Esophagus muscularis mucosa (tissue), 4 donors: ENCODE measurements at regions not wholly inside any gene's neighbourhood (a gene's known extent, or its start where the extent isn't known, plus 50 kb on each side); places are given as distances from the start of the nearest gene placed in this dataset.
"Not testable (repeated sequence)": the region's sequence is repeated elsewhere in the genome, so short reads cannot be mapped to it uniquely, and the experiment has no call there.

Experiments used
- DNase-seq: peaks from one replicate; pipeline ENCODE4 v3.0.0-alpha.2; 2017; ENCODE audit errors: extremely low spot score
- H3K27ac ChIP-seq, 4 donors: fragments of 200-600 bp; sonication (generic); replicated peaks in 1 of 4; 1 replicate in 3 of 4; 2 replicates in 1 of 4; pipeline ENCODE4 v1.5.1; 2016 to 2019; ENCODE audit warnings: mild to moderate bottlenecking in 1 of 4
- H3K27me3 ChIP-seq, 4 donors: fragments of 200-600 bp; sonication (generic); one replicate each; pipeline versions ENCODE4 v1.5.1 to v1.6.0; 2016 to 2019
- H3K36me3 ChIP-seq, 4 donors: fragments of 200-600 bp; sonication (generic); one replicate each; pipeline ENCODE4 v1.5.1; 2016 to 2019
- H3K4me1 ChIP-seq, 4 donors: fragments of 200-600 bp; sonication (generic); one replicate each; pipeline ENCODE4 v1.5.1; 2016 to 2019
- H3K4me3 ChIP-seq, 4 donors: fragments of 200-600 bp; sonication (generic); 1 replicate in 2 of 4; 2 replicates in 2 of 4; pipeline ENCODE4 v1.5.1; 2016 to 2019; ENCODE audit warnings: mild to moderate bottlenecking in 4 of 4, moderate library complexity in 1 of 4
- H3K9me3 ChIP-seq, 4 donors: fragments of 200-600 bp; sonication (generic); 1 replicate in 3 of 4; 2 replicates in 1 of 4; pipeline ENCODE4 v1.5.1; 2016 to 2019
- CTCF ChIP-seq, 3 experiments: fragments of 200-600 bp in 2 of 3; fragments of 450-650 bp in 1 of 3; sonication (generic) in 2 of 3; IDR thresholded peaks; one replicate each; pipeline ENCODE4 v1.5.1; 2017 to 2019; ENCODE audit warnings: antibody characterized with exemption in 3 of 3, mild to moderate bottlenecking in 2 of 3, moderate library complexity in 1 of 3
- EP300 ChIP-seq: sonication (generic); formaldehyde crosslinking; IDR thresholded peaks from one replicate; pipeline ENCODE4 v1.6.1; 2017; ENCODE audit warnings: antibody characterized with exemption
- POLR2A ChIP-seq: fragments of 450-650 bp; IDR thresholded peaks from one replicate; pipeline ENCODE4 v1.6.1; 2017; ENCODE audit warnings: antibody characterized with exemption, moderate library complexity, mild to moderate bottlenecking, low read depth
- POLR2AphosphoS5 ChIP-seq, 2 donors: sonication (generic); formaldehyde crosslinking; IDR thresholded peaks; one replicate each; pipeline ENCODE4 v1.6.1; 2017; ENCODE audit warnings: antibody characterized with exemption in 2 of 2
- WGBS: methylation state at CpG from one replicate; pipeline ENCODE4 v1.1.5; 2018; 5-methylcytosine and 5-hydroxymethylcytosine counted together
- intact Hi-C: fragments of 100-400 bp; cut with DNase I; formaldehyde crosslinking; loops from one replicate; pipeline ENCODE4 v1.15.1; 2023

GRCh38 chr6:119727504-119728219 lies 378.1 kb upstream of the MAN1A1 start:
- Histone ChIP-seq H3K4me3 (no peak overlapping the region), H3K27ac (no peak overlapping the region), H3K36me3 (no peaks in the 10 kb centered on the region), H3K4me1 (no peaks in the 10 kb centered on the region), H3K27me3 (no peaks in the 10 kb centered on the region), H3K9me3 (peaks cover 0 to 6% (median 0%) of the 10 kb centered on the region in 4 donors)
- intact Hi-C loops = no loop called here
- 65% methylated on average over 3 of the region's 3 CpGs for WGBS
- DNase-seq = no peak
- TF ChIP-seq POLR2AphosphoS5 (IDR thresholded peaks at IDR 0.05) (no peak), POLR2A (no peak), EP300 (no peak), CTCF (IDR thresholded peaks at IDR 0.05) (no peak)

- intact Hi-C loops, H3K27ac ChIP-seq, DNase-seq, H3K4me1 ChIP-seq, H3K4me3 ChIP-seq, H3K36me3 ChIP-seq, H3K27me3 ChIP-seq, H3K9me3 ChIP-seq: not testable (repeated sequence)
Observed at GRCh38 chr6:119726912-119727311, 377.4 kb upstream of the MAN1A1 start.

GRCh38 chr6:119726086-119726485 lies 376.5 kb upstream of the MAN1A1 start:
- Histone ChIP-seq H3K9me3 (peaks cover 0 to 6% (median 0%) of the 10 kb centered on the region in 4 donors), H3K4me3 (no peak overlapping the region), H3K27me3 (no peaks in the 10 kb centered on the region), H3K27ac (no peak overlapping the region), H3K4me1 (no peaks in the 10 kb centered on the region), H3K36me3 (no peaks in the 10 kb centered on the region)
- no peak for DNase-seq
- 87% methylated on average over 4 of the region's 4 CpGs for WGBS
- intact Hi-C loops = no loop called here
- TF ChIP-seq POLR2AphosphoS5 (IDR thresholded peaks at IDR 0.05) (no peak), POLR2A (no peak), EP300 (no peak), CTCF (IDR thresholded peaks at IDR 0.05) (no peak)

- Histone ChIP-seq H3K36me3 (no peaks in the 10 kb centered on the region), H3K4me3 (no peak overlapping the region), H3K9me3 (peaks cover 0 to 6% (median 0%) of the 10 kb centered on the region in 4 donors), H3K27me3 (no peaks in the 10 kb centered on the region), H3K4me1 (no peaks in the 10 kb centered on the region), H3K27ac (no peak overlapping the region)
- TF ChIP-seq EP300 (no peak), CTCF (IDR thresholded peaks at IDR 0.05) (no peak)
- DNase-seq = no peak
- intact Hi-C loops = no loop called here
- 89% methylated on average over 2 of the region's 2 CpGs for WGBS
Observed at GRCh38 chr6:119720160-119720559, 370.6 kb upstream of the MAN1A1 start.

- Histone ChIP-seq H3K9me3 (peaks cover 0 to under 1% (median 0%) of the 10 kb centered on the region in 4 donors), H3K36me3 (no peaks in the 10 kb centered on the region), H3K4me3 (no peak overlapping the region), H3K4me1 (no peaks in the 10 kb centered on the region), H3K27me3 (no peaks in the 10 kb centered on the region), H3K27ac (no peak overlapping the region)
- WGBS = 73% methylated on average over 2 of the region's 2 CpGs
- intact Hi-C loops = no loop called here
- DNase-seq = no peak
- no peak for TF ChIP-seq EP300
- TF ChIP-seq POLR2AphosphoS5 (IDR thresholded peaks at IDR 0.05) = no peak
- no peak for TF ChIP-seq POLR2A
- TF ChIP-seq CTCF (IDR thresholded peaks at IDR 0.05) = no peak
Observed at GRCh38 chr6:119717942-119718341, 368.4 kb upstream of the MAN1A1 start.
